Amygdala (tissue), 56 donors: ENCODE measurements at regions not wholly inside any gene's neighbourhood (a gene's known extent, or its start where the extent isn't known, plus 50 kb on each side); places are given as distances from the start of the nearest gene placed in this dataset.
"Not testable (repeated sequence)": the region's sequence is repeated elsewhere in the genome, so short reads cannot be mapped to it uniquely, and the experiment has no call there.

Experiments
- DNase-seq, 56 donors: peaks; one replicate each; lab custom pipeline; 2025; lab: John Stamatoyannopoulos, UW

- DNase-seq = no peak
Observed at GRCh38 chr2:122034777-122035176, 279.3 kb downstream of the TSN start.

- not testable (repeated sequence) for DNase-seq
Observed at GRCh38 chr2:122038816-122039215, 283.4 kb downstream of the TSN start.

- no peak for DNase-seq
Observed at GRCh38 chr2:122041455-122041854, 286.0 kb downstream of the TSN start.

GRCh38 chr2:122051659-122052058 lies 296.2 kb downstream of the TSN start:
- not testable (repeated sequence) for DNase-seq

- no peak for DNase-seq
Observed at GRCh38 chr2:122055521-122055931, 300.1 kb downstream of the TSN start.

GRCh38 chr2:122056853-122057252 lies 301.4 kb downstream of the TSN start:
- no peak for DNase-seq

- no peak for DNase-seq
Observed at GRCh38 chr2:122061206-122061605, 305.8 kb downstream of the TSN start.

GRCh38 chr2:122061831-122062230 lies 306.4 kb downstream of the TSN start:
- no peak for DNase-seq

- DNase-seq = no peak
Observed at GRCh38 chr2:122062506-122062905, 307.1 kb downstream of the TSN start.

- no peak for DNase-seq
Observed at GRCh38 chr2:122063716-122064115, 308.3 kb downstream of the TSN start.

GRCh38 chr2:122070241-122070731 lies 314.8 kb downstream of the TSN start:
- DNase-seq = no peak

GRCh38 chr2:122072666-122073065 lies 317.2 kb downstream of the TSN start:
- DNase-seq = no peak

- DNase-seq = no peak
Observed at GRCh38 chr2:122074201-122074600, 318.8 kb downstream of the TSN start.

GRCh38 chr2:122075381-122075780 lies 319.9 kb downstream of the TSN start:
- DNase-seq = no peak

- DNase-seq = no peak
Observed at GRCh38 chr2:122077114-122077513, 321.7 kb downstream of the TSN start.

GRCh38 chr2:122077771-122078170 lies 322.3 kb downstream of the TSN start:
- DNase-seq = no peak

GRCh38 chr2:122078451-122078850 lies 323.0 kb downstream of the TSN start:
- no peak for DNase-seq

GRCh38 chr2:122079844-122080243 lies 324.4 kb downstream of the TSN start:
- DNase-seq = no peak

GRCh38 chr2:122080316-122080715 lies 324.9 kb downstream of the TSN start:
- no peak for DNase-seq

GRCh38 chr2:122080871-122081270 lies 325.4 kb downstream of the TSN start:
- no peak for DNase-seq

- no peak for DNase-seq
Observed at GRCh38 chr2:122081751-122082150, 326.3 kb downstream of the TSN start.

- DNase-seq = no peak
Observed at GRCh38 chr2:122083256-122084048, 328.0 kb downstream of the TSN start.
